HG02884 (cell line): ENCODE measurements at regions not wholly inside any gene's neighbourhood (a gene's known extent, or its start where the extent isn't known, plus 50 kb on each side); places are given as distances from the start of the nearest gene placed in this dataset.

ENCODE experiments used
- ATAC-seq: cut with Tn5 transposase; IDR thresholded peaks from one replicate; pipeline ENCODE4 v1.9.1; 2021; ENCODE audit warnings: mild to moderate bottlenecking, moderate library complexity; ENCODE audit not compliant: unreplicated experiment

DNA sequence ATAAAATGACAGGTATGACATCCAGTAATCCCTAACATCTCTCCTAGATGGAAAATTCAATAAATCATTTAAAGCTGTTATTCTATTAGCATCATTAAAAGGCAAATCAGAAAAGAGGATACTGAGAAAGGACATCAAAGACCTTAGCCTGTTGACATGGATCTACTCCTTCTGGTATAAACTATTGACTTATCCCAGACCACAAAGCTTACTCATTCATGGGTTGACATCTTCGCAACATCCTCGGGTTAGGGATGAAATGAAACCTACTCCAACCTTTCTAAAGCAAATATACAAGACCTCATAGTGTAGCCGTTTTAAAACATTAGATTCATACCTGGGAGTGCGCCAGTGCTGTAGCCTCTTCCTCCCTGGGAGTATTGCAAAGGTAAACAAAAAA lies 191.5 kb upstream of the BTG1 start:
- no peak for ATAC-seq

DNA sequence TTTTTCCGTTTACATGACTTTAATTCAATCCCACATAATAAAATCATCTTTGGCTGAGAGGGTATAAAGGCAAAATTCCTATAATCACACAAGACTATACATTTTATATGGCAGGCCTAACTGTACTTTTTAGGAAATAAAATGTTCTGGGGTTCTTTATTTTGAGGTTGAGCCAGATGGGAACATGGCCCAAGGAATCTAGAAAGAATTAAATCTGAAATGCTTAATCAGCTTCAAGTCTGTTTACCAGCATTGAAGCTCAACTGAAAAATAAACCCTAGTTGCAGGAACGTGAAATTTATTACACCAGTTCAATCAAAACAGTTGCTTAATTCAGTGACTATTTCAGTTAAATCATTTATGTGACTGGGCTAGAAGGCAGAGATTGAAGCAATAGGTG lies 191.0 kb upstream of the BTG1 start:
- ATAC-seq, result no peak

DNA sequence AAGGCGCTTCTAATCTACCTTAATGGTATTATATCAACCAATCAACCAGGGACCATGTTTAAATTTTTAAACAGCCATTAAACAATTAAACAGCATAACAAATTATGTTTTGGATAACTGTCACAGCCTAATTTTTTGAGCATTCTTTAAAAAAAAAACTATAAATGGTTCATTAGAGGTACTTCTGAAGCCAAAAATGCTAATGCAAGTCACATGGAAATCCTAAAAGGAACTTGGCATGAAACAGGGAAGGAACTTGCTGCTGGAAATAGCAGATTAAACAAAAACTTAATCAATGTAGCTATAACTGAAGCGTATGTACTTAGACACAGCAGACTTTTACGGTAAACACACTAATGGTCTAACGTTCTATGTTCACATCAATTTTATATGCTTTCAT lies 190.2 kb upstream of the BTG1 start:
- ATAC-seq, result no peak

DNA sequence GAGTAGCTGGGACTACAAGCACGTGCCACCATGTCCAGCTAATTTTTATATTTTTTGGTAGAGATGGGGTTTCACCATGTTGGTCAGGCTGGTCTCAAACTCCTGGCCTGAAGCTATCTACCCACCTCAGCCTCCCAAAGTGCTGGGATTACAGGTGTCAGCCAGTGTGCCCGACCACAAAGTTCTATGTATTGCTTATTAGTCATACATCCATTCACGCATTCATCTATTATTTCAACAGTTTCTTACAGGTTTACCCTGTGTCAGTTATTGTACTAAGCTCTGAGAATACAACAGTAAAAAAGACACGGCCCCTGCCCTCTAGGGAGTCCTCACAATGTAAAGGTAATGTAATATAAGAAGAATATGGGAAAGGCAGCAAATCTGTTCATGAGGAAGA lies 188.9 kb upstream of the BTG1 start:
- ATAC-seq, result no peak

DNA sequence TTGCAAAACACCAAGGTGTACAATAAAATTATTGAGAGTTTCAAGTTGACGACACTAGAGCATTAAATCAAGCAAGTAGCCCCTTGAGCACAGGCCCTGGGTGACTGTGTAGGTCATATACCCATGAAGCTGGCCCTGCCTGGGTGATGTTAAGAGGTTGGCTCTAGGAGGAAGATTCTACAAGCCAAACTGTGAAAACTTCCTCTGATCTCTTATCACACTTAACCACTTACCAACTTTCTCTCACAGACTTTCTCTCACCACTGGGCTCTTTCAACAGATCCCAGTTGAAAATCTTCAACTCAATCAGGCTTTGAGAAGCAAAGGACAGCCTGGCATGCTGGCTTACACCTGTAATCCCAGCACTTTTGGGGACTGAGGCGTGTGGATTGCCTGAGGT lies 186.9 kb upstream of the BTG1 start:
- no peak for ATAC-seq

DNA sequence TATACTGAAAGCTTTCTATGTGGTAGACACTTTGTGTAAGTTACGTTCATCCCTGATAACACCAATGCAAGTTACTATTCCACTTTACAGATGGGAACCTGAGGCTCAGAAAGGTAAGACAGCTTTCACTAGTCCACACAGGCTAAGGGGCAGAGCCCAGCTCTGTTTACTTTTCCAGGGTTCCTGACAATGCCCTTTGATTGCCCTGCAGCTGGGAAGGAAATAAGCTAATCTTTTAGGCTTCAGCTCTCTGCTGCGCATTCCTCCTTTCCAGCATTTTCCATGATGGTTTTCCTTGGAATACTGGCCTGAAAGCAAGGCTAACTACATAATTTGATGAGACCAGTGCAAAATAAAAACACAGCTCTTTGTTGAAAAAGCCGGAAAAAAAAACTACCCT lies 185.7 kb upstream of the BTG1 start:
- no peak for ATAC-seq

DNA sequence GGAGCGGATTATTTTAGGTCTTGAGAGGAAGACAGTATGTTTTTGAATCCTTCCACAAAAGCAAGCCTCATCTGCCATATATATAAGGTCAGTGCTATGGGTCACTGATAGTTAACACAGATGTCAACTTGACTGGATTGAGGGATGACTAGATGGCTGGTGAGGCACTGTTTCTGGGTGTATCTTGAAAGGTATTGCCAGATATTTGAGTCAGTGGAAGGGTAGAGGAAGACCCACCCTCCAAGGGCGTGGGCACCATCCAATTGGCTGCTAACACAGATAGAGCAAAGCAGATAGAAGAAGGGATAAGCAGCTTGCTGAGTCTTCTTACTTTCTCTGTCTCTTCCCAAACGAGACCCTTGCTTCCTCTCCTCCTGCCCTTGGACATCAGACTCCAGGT lies 185.0 kb upstream of the BTG1 start:
- ATAC-seq, result no peak

DNA sequence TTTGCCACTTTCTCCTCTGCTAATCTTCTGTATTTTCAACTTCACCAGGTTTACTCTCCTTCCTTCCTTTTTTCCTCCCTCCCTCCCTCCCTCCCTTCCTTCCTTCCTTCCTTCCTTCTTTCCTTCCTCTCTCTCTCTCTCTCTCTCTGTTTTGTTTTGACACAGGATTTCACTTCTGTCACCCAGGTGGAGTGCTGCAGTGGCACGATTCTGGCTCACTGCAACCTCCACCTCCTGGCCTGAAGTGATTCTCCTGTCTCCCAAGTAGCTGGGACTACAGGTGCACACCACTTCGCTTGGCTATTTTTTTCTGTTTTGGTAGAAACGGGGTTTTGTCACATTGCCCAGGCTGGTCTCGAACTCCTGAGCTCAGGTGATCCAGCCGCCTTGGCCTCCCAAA lies 181.2 kb upstream of the BTG1 start:
- ATAC-seq, result no peak

DNA sequence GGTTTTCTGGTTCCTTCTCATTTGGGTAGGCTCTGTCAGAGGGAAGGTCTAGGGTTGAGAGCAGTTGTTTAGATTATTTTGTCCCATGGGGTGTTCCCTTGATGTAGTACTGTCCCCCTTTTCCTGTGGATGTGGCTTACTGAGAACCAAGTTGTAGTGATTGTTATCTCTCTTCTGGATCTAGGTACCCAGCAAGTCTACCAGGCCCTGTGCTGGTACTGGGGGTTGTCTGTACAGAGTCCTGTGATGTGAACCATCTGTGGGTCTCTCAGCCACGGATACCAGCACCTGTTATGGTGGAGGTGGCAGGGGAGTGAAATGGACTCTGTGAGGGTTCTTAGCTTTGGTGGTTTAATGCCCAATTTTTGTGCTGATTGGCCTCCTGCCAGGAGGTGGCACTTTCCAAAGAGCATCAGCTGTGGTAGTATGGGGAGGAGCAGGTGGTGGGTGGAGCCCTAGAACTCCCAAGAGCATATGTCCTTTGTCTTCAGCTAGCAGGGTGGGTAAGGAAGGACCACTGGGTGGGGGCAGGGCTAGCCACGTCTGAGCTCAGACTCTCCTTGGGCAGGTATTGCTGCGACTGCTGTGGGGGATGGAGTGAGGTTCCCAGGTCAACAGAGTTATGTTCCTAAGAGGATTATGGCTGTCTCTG lies 179.3 kb upstream of the BTG1 start:
- no peak for ATAC-seq

DNA sequence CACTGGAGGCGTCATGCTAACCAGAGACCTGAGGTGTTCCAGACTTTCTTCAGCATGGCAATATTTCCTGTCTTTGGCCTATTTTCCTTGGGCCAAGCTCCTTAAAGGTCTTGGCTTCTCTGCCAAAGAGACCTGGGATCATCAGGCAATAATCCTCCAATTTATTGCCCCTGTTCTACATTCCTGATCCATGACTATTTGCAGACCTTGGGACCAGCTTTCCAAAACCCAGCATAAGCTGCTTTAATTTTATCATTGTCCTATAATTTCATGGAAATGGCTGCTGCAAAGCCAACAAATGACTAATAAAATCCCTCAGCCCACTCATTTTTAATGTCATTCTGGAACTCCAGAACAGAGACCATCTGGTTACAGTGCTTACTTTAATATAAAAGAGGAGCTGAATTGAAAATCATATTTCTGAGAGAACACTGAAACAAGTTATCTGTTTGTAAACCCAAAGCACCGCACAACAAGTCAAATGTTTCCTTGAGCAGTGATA lies 166.9 kb upstream of the BTG1 start:
- ATAC-seq, result no peak

DNA sequence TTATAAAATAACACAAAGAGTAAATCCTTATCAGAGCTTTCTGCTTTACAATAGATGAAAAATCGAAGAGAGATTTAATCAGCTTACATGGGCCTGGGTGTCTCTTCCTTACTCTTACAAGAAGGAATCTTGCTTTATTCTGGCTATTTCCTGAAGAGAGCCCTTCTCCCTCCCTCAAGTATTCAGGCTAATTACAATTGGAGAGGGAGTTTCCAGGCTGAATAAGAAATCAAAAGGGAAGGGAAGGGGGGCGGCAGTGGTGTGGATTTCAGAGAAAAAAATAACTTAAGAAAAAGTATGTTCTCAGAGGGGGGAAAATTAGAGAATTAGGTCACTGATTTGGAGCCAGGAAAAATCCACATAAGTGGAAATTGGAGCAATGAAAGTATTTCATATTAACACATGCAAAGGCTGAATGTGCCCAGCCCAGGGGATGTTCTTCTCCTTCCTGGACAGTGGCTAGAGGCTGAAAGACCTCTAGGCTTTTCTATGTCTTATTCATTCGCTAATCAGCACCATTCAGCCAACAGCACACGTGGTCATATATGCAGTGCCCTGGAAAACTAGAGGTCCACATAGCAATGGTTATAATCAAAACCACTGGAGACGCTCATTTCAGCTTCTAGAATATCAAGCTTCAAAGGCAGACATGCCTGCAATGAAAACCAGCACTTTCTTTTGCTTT lies 158.9 kb upstream of the BTG1 start:
- no peak for ATAC-seq

DNA sequence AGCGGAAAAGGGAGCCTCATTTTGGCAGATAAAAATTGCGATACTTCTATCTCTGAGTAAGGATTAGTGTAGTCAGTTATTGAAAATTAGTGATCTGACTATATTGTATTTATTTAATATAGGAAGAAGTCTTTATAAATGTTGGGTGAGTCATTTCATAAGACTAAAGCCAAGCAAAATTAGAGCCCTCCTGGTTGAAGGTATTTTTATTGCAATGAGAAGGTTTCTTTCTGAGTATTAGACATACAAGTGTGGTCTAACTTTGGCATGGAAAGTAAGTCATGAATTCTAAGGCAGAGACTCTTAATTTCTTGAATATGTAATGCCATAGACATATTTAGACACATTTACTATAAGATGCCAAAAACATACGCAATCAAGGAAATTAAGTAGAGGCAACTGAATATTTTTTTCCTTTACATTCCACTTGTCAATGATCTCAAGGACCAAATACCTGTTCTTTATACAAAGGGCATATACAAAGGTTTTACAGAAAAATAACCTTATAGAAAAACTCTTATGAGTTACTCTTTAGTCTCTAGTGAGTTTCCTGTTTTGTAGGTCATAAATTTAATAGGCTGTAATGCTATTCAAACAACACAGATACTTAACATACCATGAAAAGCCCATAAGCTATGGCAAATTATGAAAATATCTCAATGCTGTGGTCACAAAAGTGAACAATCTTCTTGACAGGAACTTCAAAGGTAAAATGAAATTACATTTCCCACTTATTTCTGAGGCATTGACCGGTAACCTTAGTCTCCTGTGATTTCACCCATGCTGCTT lies 156.6 kb upstream of the BTG1 start:
- no peak for ATAC-seq

DNA sequence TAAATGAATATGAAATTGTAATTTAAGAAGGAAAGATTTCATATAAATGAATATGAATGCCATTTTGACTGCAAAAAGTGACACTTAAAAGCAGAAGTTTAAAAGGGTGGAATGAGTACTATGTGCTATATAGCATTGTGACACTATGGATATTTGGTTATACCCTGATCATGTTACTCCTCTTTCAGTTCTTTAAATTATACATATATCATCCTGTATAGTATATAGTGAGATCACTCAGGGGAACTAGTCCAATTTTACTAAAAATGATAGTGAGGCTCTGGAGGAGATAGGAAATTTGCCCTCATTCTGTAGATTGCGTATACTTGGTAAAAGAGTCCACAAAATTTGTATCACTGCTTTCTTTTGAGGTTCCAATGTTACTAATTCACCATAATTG lies 155.7 kb upstream of the BTG1 start:
- ATAC-seq, result no peak

DNA sequence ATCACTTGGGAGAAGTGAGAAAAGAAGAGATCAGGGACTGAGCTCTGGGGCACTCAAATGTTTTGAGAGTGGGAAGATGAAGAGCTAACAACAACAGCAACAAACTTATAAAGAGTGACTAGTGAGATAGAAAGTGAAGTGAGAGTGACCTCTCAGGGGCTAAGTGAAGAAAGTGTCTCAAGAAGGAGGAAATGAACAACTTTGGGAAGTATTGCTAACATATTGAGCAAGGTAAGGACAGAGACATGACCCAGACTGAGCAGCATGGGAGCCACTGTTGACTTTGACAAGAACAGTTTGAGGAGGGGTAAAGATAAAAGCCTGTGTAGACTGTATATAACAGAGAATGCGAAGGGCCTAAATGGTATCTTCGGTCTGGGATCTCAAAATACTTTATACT lies 155.1 kb upstream of the BTG1 start:
- no peak for ATAC-seq

DNA sequence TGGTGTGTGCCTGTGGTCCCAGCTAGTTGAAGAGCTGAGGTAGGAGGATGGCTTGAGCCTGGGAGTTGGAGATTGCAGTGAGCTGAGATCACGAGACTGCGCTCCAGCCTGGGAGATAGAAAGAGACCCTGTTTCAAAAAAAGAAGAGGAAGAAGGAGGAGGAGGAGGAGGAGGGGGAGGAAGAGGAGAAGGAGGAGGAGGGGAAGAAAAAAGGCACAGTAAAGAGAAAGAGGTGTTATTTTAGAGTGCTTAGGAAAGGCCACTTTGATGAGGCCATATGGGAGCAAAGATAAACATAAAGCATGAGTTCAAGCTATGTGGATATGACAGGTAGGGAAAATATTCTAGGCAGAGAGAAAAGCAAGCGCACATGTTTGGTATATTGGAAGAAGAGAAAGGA lies 154.1 kb upstream of the BTG1 start:
- ATAC-seq, result no peak

DNA sequence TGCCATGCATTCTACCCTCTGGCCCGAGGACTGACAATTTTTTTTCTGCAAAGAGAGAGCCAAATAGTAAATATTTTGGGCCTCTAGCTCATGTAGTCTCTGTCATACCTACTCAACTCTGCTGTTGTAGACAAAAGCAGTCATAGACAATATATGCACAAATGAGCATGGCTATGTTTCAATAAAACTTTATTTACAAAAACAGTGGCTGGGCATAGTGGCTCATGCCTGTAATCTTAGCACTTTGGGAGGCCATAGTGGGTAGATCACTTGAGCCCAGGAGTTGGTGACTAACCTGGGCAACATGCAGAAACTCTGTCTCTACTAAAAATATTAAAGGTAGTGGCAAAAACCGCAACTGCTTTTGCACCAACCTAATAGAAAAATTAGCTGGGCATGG lies 153.7 kb upstream of the BTG1 start:
- ATAC-seq, result no peak

DNA sequence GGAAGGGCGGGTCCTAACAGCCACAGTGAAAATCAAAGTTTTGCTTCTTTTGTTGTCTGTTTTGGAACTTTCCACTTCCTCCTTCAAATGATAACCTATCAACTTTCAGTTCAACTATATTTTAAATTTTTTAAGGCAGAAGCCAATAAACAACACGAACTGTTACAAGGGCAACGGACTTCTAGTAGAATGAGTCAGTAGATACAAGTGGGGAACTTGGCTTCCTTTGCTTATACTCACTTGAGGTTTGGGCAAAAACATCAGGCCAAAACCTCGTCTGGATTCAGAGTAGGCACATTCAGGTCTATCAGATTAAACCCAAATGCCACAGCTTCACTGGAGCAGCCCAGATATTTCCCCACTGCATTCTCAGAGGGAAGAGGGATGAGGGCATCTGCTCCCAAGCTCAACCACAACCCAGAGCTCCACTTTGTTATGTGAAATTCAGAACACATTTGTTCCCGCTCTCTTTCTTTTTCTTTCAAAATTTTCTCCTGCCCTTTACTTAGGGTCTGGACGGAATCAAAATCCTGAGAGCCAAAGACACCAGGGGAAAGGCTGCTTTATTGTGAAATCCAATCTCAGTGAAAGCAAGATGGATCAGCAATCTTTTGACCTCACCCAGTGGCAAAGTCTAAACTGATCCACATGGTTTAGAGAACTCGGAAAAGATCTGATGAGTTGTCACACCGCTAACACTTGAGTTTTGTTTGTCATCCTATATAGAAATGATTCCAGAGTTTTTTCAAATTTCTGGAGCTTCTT lies 152.5 kb upstream of the BTG1 start:
- peak; percentile 47 for ATAC-seq

DNA sequence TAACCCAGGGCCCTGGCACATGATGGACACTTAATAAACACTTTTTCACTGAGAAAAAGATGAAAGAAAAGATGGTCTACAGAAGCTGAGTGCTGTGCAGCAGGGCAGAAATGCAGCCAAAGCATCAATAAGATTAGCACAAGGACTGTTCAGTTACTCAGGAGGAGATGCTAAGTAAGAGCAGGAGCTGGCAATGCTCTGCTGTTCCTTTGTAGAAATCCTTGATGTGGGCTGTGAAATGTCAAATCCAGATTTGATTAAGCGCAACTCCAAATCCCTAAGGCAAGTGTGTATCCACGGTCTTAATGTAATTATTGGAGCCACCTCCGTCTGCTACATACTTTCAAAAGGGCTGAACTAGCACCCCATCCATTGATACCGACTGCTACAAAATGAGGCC lies 151.8 kb upstream of the BTG1 start:
- ATAC-seq, result no peak

DNA sequence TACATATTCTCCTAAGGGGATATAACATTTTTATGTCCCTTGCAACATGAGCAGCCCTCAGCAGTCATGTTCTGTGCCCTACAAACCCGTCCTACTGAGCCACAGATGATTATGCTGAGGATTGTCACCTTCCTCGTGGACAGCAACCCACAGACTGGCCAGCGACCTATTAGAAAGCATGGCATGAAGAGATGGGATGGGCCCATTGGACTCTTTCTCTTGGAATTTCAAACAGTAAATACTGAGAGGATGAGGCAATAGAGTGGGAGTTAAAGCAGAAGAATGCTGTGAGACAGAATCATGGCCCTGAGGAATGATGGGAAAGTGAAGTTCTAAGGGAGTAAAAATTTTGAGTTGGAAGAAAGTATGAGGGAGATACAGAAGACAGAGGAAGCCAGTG lies 149.9 kb upstream of the BTG1 start:
- ATAC-seq, result no peak

DNA sequence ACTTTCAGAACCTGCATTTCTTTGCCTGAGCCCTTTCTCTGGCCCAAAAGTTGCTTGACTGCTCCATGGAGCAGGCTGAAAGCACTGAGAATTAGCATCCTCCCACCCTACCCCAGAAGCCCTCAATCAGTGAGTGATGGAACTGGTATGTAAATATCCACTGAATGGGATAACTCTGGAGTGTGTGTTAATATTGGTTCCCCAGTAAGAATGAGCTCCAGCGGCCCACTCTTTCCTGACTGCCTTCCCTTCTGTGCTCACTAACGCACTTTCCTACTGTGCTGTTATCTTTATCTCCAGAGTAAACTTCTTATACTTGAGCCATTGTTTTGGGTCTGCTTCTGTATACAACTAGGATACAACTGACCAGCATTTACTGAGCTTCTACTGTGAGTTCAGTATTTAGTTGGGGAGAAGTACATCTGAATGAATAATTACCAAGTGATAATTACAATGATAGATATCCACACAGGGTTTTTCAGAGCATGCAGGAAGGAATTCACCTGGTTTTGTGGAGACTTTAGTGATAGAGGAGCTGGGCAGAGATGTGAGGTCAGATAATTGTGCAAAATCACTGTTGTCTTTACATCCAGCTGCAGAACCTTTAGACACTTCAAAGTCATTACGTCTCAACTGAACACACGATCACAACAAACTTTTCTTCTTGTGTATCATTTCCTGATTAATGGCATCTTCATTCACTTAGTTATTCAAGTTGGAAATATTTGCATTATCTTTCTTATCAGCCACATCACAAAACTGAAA lies 149.2 kb upstream of the BTG1 start:
- ATAC-seq, result no peak

DNA sequence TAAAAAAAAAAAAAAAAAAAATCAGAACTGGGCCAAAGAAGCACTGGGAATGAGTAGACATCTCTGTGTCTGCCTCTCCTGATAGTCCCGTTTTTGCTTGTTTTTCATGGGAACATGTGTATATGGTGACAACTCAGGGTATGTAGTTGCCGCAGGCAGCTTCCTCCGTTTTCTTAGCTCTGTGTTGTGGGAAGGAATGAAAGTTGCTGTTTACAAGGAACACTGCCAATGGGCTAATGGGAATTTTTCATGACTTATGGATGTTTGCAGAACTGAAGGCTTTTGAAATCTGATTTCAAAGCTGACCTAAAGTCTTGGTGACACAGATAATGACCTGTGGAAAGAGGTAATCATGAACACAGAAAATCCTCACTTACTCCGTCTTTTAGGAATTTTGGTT lies 146.4 kb upstream of the BTG1 start:
- no peak for ATAC-seq
